ENCODE measurements at regions not wholly inside any gene's neighbourhood (a gene's known extent, or its start where the extent isn't known, plus 50 kb on each side); places are given as distances from the start of the nearest gene placed in this dataset.
A peak's percentile ranks its signal among the peaks of the same experiment; 100 is the strongest.

DNA sequence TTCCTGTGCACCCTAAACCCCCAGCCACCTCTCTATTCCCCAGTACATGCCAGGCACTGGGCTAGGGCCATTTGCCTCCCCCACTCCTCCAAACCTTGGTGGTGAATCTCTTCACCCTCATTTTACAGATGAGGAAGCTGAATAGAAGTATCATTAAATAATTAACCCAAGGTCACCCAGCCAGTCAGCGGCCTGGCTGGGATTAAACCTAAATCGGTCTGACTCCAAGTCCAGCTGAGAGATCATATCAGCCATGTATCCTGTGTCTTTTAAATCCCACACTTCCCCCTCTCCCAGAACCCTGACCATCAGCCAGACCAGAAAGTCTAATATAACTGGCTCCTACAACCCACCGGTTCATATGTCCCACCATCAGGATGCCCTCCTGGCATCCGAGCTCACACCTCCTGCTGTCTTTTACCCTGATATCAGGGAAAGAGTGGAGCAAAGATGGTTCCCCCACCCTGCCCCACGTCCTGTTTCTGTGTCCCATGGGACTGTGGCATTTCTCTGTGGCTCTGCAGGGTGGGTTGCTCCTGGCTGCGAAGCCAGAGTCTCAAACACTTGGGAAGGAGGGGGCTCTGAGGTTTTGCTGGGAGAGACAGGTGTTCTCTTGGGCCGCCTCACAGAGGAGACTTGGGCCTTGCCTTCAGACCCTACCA, 145.3 kb downstream of the VEGFA start:
- DNase-seq = no peak

DNA sequence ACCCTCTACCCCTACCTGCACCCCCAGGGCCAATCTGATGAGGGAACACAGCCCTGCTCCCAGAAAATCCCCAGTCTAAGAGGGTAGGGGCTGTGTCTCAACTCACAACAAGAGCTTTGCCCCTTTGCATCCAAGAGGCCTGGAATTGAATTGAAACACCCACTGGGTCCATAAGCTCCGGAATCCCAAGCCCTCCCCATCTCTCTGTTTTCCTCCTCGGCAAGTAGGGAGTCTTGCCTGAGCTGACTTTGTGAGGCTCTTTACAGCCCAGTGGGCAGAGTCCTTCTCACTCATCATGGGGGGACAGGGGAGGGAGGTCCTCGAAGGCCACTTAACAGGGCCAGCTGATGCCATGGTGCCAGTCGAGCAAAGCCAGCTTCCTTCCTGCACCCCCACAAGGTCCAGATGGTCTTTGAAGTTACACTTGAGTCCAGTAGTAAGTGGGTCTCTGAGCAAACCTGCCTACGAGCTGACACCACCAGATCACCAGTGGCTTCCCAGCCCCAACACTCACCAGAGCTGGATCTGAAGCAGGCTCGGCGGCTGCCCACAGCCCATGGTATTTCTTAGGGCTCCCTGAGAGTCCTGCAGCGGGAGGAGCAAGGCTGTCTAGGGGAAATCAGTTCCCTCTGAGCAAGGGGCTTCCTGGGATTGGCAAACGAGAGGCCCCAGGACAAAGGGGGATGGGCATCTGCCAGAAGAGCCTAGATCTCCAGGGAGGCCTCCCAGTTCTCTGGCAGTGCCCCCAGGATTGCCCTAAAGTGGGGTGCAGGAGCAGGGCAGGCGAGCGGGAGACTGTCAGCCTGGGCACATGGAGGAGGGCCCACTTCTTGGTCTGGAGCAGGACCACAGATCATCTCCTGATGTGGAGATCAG, 144.5 kb downstream of the VEGFA start:
- no peak for DNase-seq

DNA sequence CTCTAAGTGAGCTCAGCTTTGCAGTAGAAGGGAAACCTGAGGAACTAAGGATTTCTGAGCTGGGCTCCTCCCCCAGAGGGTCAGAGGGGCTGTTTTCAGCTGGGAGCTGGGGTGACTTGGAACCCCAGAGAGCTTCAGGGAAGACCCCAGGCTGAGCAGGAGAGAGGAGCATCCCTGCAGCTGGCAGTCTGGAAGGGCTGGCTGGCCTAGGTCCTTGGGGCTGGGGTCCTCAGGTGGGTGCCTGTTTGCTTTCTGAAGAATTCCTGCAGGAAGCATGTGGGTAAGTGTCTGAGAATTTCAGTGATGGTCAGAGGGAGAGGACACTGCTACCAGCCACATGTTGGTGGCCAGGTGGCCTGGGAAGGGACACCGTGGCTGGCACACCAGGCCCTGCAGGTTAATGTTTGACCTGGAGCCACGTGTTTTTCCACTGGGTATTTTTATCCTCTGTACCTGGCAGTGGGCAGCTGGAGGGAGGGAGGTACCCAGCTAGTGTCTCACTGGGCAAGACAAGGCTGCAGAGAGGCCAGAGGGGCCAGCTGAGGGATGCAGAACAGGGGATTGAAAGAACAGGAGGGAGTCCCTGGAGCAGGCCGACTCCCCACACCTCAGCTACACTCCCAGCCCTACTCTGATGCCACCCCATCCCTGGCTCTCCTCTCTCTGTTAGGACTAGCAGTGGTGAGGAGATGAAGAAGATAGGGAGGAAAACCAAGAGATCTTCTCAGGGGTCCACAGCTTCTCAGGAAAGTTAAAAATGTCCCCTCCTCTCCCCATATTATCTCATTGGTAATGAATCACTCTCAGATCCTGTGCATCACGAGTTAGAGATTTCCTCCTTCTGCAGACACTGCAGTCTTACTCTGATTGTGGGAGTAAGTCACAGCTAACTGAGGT, 143.6 kb downstream of the VEGFA start:
- no peak for DNase-seq

DNA sequence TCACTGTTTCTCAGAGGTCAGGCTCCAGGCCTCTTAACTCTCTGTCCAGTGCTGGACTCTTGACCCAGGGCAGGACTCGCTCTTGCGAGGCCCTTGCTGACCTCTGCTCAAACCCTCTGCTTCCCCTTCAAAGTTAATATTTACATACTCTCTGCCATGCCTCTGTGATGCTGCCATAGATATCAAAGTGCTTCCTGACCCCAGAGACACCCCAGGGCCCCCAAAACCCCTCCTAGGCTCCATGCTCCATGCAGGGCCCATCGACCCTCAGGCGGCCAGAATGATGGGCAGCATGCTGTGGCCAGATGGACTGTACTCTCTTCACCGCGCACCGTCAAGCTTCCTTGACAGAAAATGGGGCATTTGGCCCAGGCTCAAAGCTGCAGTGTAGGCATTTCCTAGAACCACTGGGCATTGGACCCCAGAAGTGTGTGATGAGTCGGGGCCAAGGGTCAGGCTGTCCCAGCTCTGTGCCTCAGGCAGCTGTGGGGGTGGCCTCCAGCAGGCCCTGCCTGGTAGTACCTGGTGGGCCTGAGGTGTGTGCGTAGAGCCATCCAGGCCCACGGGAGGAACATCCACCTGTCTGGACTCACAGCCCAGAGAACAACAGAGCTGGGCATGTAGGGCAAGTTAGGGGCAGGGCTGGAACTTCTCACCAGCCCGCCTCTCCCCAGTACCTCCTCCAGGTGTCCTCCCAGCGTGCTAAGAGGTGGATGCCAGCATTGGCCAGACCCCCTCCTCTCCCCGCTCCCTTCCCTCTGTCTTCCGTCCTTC, 142.8 kb downstream of the VEGFA start:
- DNase-seq = no peak

DNA sequence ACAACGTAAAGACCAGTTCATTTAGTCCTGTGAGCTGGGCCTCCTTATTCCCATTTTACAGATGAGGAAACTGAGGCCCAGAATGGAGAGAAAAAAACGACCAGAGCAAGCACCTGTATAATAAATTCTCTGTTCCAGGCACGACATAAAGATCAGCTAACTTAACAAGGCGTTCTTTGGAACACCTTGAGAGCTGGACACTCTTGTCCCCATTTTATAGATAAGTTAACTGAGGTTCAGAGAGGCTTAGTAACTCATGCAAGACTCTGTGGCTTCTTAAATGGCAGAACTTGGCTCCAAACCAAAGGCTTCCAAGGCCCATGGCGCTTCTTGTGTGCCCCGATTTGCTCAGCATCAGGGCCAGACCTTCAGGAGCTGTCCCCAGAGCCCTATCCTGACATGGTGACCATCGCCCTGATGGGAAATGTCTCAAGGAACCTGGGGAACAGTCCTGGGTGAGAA, 142.1 kb downstream of the VEGFA start:
- no peak for DNase-seq

DNA sequence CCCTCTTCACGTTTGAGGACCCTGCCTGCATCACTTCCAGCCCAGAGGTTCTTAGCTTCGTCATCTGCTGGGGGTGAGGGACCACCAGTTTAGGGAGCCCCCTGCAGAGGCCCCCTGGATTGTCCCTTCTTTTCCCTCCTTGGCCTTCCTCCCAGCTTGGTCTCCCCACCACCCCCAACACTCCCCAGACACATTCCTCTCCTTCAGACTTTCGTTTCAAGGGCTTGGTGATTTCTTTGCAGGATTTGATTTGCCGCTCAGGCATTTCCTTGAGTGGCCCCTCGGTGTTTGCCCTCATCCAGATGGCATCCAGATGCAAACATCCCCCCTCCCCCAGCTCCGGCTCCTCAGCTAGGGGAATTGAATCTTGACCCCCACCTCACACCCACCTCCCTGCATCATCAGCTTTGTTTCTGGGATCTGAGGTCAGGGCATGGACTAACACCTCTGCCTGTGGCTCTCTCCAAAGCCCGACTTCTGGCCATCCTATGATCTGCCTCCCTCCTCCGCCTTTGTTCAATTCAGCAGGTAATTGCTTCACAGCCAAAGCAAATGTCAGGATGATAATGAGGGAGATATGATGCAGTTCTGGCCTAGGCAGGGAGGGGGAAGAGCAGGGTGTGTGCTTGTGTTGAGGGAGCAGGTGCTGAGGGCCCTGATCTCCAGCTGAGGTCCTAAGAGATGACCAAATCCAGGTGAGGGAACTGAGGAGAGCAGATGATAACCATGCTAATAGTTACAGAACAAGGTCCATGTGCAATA, 141.5 kb downstream of the VEGFA start:
- peak; percentile 30 for DNase-seq

DNA sequence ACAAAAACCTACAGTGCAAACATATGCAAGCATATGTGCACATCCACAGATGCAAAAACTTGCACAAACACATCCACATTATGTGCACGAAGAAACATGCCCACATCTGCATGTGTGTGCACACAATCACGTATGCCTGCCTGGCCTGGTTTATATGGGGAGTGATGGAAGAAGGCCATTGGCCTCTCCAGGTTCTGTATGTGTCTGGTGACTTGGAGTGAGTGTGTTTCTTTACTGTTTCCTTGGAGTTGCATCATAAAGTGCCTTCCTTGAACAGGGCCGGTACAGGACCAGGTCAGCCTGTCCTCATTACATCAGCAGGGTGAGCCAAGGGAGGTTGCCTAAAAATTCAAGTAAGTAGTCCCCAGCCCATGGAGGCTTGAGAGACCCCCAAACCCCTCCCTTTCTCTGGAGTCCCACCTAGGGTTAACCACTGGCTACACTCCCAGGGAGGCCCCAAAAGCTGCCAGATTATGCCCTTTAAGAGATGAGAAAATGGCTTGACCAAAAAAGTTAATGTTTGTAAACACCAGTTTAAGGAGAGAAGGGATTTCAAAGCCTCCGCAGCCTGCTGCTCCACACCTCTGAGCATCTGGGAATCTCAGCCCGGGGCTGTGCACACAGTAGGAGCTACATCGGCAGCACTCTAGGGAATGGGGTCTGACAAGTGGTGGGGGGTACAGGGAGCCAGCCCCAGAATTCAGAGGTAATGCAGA, 140.8 kb downstream of the VEGFA start:
- DNase-seq = no peak

DNA sequence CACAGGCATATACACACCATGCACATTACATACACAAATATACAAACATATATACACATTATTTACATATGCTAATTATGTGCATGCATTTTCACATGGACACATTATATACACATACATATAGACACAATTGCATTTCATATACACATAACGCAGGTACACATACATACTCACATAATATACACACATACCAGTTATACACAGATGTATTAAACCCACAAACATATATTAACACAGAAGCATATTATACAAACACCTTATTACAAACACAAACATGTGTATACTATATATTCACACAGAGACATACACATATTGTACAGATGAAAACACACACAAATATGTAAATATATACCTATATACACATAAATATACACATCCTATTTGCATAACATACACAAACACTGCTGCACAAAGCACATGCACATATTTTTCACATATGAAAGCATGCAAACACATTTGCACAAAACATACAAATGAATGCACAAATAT, 140.2 kb downstream of the VEGFA start:
- no peak for DNase-seq

DNA sequence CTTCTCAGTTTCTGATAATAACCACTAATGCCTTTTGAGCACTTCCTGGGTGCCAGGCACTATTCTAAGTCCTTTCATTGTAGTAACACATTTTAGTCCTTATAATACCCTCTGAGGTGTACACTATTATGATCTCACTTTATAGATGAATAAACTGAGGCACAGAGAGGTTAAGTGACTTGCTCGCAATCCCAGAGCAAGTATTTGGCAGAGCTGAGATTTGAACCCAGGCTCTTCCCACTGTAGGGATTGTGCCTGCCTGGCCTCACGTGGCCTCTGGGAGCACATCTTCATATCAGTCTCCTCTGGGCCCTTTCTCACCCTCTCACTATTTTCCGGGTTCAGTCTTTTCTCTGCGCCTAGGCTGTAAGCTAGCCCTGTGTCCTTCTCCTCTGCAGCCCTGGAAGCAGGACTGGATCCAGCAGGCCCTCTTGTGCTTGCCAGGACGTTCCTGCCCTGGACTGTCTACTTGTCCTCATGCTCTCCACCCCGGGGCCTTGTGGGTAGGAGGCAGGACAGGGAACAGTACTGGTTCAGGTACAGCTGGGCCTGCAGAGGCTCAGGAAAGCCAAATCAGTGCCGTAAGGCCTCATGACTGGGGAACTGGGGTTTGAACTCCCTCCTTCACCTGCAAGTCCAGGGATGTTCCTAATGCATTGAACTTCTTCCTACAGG, 139.6 kb downstream of the VEGFA start:
- DNase-seq = no peak

DNA sequence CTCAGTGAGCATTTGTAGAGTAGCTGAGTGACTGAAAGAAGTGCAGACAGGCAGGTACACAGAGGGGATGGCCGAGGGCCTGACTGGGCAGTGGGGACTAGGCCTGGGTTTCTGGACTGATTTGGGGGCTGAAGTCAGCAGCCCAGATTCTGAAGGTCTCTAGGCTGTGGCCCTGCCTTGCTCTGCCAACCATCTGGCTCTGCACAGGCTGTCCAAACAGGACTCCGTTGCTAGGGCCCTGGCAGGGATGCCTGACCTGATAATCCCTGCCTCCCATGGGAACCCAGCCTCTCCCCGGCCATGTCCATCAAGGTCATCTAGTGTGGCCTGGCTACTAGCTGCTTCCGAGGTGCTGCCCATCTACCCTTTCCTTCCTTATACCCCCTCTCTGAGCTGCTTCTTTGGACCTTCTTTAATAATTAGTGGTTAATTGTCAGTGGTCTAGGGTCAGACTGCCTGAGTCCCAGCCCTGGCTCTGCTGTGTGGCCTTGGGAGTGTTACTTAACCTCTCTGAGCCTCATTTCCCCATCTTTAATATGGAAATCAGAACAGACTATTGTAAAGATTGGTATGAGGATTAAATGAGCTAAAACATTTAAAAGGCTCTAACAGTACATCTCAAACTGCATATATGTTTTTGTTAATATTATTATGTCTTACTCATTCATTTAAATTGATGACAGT, 137.9 kb downstream of the VEGFA start:
- no peak for DNase-seq

DNA sequence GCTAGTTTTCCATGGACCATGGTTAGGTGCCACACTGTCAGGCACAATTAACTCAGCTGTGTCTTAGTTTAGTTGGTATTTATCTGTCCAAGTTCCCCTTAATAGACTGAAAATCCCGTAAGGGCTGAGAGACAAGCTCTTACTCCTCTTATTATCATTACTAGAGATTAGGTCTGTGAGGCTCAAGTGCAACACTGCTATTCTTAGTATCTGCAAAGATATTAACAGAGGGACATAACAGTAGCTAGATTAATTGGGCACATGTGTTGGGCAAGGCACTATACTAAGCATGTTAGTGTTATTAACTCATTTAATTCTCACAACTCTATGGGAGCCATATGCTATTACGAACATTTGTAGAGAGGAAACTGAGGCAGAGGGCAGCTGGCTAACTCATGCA, 137.3 kb downstream of the VEGFA start:
- DNase-seq = no peak

DNA sequence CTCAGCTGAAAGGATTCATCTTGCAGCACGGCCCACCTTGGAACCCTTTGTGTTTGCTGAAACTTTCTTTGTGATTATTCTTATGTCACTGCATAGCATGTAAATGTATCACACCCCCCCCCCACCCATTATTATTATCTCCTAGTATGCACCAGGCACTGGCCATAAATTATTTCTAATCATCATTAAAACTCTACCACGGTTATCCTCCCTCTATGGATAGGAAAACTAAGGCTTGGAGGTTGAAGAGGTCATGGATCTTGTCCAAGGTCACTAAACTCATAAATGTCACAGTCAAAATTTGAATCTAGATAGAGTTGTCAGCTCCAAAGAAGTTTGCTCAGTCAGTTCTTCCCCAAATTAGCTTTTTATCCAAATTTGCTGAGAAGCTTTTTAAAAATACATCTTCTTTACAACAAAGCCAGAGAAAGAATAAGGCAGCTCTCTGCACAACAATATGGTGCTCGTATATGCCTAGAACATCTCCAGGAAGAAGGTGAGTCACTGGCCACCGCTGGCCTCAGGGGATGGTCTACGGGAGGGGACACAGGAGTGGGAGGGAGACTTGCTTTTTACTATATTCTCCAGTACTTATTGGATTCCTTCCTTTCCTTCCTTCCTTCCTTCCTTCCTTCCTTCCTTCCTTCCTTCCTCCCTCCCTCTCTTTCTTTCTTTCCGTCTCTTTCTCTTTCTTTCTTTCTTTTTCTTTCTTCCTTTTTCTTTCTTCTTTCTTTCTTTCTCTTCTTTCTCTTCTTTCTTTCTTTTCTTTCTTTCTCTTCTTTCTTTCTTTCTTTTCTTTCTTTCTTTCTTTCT, 134.5 kb downstream of the VEGFA start:
- no peak for DNase-seq

DNA sequence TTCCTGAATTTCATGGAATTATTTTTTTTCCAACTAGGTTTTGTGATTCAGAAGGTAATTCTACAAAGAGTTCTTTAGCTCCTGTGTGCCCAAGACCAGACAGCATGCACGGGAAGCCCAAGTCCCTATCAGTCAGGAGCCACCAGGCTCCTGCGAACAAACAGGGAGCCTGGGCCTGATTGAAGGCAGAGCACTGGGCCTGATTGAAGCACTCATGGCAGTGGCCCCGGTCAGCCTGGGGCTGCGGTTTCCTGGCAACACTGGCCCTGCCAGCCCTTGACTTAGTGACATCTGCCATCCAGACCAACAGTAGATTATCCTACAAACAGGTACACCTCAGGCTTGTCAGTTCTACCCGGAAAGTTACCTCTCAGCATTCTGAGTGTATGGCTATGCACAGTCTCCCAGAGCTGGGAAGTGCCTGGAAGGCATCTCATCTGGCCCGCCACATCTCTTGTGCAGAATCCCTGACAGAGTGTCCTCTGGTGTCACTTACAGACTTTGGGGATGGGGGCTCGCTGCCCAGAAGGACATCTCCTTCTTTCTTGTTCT, 133.8 kb downstream of the VEGFA start:
- DNase-seq = no peak

DNA sequence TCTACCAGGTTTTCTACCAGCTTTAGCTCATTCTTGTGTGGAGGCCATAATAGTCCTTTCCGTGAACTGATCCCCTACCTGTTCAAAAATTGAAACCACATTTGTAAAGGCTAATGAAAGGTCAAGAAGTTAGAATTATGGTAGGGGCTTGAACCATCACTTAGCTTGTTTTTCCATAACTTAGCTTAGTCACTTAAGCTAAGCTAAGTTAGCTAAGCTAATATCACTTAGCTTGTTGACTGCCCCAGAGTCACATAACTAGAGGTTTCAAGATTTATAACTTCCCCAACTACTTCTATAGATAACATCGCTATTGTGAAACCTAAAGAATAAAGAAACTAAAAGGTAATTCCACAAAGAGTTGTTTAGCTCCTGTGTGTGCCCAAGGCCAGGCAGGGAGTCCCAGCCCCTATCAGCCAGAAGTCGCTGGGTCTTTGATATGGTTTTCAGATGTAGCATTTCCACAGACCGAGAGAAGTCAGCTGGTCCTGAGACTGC, 131.8 kb downstream of the VEGFA start:
- DNase-seq = no peak

DNA sequence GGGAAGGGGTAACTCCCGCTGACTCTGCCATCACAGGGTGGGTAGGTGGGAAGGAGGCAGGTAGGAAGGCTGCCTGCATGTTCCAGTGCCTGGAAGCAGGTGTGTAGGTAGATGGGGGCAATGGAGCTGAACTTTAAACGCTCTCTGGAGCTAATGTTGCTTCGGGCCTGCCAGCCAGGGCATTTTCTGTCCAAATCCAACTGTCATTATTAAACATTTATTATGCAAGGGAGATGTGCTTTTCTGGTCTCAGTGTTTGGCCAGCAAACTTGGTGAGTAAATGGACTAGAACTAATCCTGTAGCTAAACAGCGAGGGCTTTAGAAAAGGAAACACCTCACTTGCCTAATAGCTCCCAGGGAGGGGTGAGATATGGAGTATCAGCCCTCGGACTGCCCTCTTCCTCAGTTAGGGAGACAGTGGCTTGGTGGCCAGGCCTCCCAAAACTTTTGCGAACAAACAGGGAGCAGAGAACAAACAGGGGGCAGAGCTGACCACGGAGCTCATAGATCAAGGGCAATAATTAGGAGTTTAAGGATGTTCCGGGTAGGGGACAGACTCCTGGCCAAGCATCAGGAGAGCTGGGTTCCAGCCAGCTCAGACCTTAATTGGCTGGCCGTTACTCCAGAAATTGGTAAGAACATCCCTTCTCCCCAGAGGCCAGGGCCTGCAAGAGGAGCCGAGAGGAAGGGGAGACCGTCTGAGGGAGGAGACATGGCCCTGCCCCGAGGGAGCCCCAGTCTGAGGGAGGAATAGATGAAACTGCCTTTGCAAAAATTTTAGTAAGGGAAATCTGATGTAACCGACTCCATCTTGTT, 131.1 kb downstream of the VEGFA start:
- no peak for DNase-seq

DNA sequence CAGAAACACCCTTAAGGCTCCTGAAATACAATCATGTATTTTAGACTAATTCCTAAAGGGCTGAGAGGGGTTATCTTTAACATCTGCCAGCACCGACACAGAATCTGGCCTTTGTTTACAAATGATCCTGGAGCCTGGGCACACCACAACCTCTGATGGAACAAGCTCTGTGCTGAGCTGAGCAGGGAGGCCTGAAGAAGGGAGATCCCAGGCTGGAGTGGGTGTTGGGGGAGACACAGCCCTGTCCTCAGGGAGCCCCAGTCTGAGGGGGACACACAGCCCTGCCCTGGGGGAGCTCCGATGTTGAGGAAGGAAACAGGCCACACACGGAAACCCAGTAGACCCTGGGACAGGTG, 130.5 kb downstream of the VEGFA start:
- no peak for DNase-seq

DNA sequence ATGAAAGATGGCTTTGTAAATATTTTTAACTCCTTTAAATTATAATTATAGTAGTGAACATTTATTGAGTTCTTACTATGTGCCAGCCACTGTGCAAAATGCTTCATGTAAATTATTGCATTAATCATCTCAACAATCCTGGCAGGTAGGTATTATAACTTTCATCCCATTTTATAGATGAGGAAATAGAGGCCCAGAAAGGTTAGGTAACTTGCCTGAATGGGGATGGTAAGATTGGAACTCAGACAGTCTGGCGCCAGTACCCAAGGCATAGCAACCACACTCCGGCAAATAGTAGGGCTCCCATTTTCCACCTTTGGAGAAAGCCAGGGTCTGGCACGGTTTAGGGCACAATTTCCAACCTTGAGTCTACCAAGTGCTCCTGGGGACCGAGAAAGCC, 129.8 kb downstream of the VEGFA start:
- DNase-seq = no peak

Data from NCI-H2029 (cell line).